ENCODE measurements at regions not wholly inside any gene's neighbourhood (a gene's known extent, or its start where the extent isn't known, plus 50 kb on each side); places are given as distances from the start of the nearest gene placed in this dataset.

GRCh38 chr5:74454263-74455030, 186.1 kb downstream of the ENC1 start:
- no TSS peak for BruUV-seq (replicated peaks)
- ChIA-PET RAD21 (ENCODE audit: low non-redundant PET in 1 of 2, low total read pairs in 2 of 2, uncharacterized antibody in 2 of 2, unreplicated experiment in 2 of 2) (no interaction called here), POLR2A (no interaction called here), CTCF (no interaction called here)
- intact Hi-C loops (cut with micrococcal nuclease) = no loop called here
- Histone ChIP-seq H3K27ac (ENCODE audit: low read depth, low read length) (no peak overlapping the region), H3K4me3 (replicated peaks in 1 of 2; ENCODE audit: low read depth in 1 of 2, low read length in 2 of 2) (no peak overlapping the region), H3K4me1 (ENCODE audit: control insufficient read depth in 1 of 2, insufficient read depth in 2 of 2, low read length in 2 of 2) (no peaks in the 10 kb centered on the region), H3K79me2 (ENCODE audit: insufficient read depth, low read length) (no peaks in the 10 kb centered on the region), H3K36me3 (ENCODE audit: control insufficient read depth in 1 of 2, insufficient read depth in 2 of 2, low read length in 2 of 2) (no peaks in the 10 kb centered on the region), H3K9me3 (ENCODE audit: control insufficient read depth in 1 of 2, insufficient read depth in 1 of 2, low read depth in 1 of 2, low read length in 2 of 2) (no peaks in the 10 kb centered on the region), H3K9me2 (ENCODE audit: insufficient read depth) (no peaks in the 10 kb centered on the region), H3K9ac (ENCODE audit: low read length) (no peak overlapping the region), H2AFZ (ENCODE audit: low read depth, low read length, poor library complexity, severe bottlenecking) (no peak overlapping the region), H3K27me3 (ENCODE audit: insufficient read depth, low read length) (no peaks in the 10 kb centered on the region), H4K20me1 (ENCODE audit: insufficient read depth) (no peaks in the 10 kb centered on the region), H3K4me2 (ENCODE audit: low read length) (no peak overlapping the region)
- DNase-seq (ENCODE audit: low read depth, low spot score) (no peak), ATAC-seq (no peak)
- TF ChIP-seq FOSL1 (IDR thresholded peaks at IDR 0.05; ENCODE audit: low read depth) (no peak), YY1 (IDR thresholded peaks at IDR 0.05; ENCODE audit: extremely low read depth, insufficient replicate concordance, low read depth, low read length) (no peak), SP1 (IDR thresholded peaks at IDR 0.05; ENCODE audit: low read depth) (no peak), CTCF (IDR thresholded peaks at IDR 0.05 in 2 of 3, conservative IDR thresholded peaks at IDR 0.05 in 1 of 3; ENCODE audit: borderline replicate concordance in 1 of 3, insufficient read depth in 1 of 3, low read depth in 2 of 3, low read length in 2 of 3) (no peak), EZH2 (IDR thresholded peaks at IDR 0.05) (no peak), ELF1 (IDR thresholded peaks at IDR 0.05; ENCODE audit: borderline replicate concordance, low read depth) (no peak), POLR2A (IDR thresholded peaks at IDR 0.05; ENCODE audit: borderline replicate concordance, extremely low read depth, insufficient read depth, insufficient read length) (no peak), JUND (IDR thresholded peaks at IDR 0.05) (no peak), SRF (IDR thresholded peaks at IDR 0.05; ENCODE audit: low read depth) (no peak), POLR2AphosphoS5 (IDR thresholded peaks at IDR 0.05; ENCODE audit: low read depth, low read length) (no peak), SIN3A (IDR thresholded peaks at IDR 0.05; ENCODE audit: low read depth) (no peak), TCF7L2 (IDR thresholded peaks at IDR 0.05; ENCODE audit: borderline replicate concordance, extremely low read depth, insufficient read depth, insufficient read length) (no peak), ZBTB33 (IDR thresholded peaks at IDR 0.05; ENCODE audit: extremely low read depth, insufficient replicate concordance, low read length) (no peak), MAX (IDR thresholded peaks at IDR 0.05) (no peak)
